GM23338 (cell line): ENCODE measurements at regions not wholly inside any gene's neighbourhood (a gene's known extent, or its start where the extent isn't known, plus 50 kb on each side); places are given as distances from the start of the nearest gene placed in this dataset.

Source experiments
- ATAC-seq: fragments of 200-7000 bp; cut with Tn5 transposase; 3 replicates; pipeline ENCODE4 v1.9.1; 2020
- DNase-seq: peaks from one replicate; pipeline ENCODE4 v3.0.0-alpha.2; 2015; ENCODE audit warnings: low spot score
- H2AFZ ChIP-seq: fragments of 200-600 bp; sonication (generic); 2 replicates; pipeline ENCODE4 v1.8.0; 2016; ENCODE audit warnings: antibody characterized with exemption, mild to moderate bottlenecking, moderate library complexity
- H3F3A ChIP-seq: fragments of 200-600 bp; sonication (generic); replicated peaks from 2 replicates; pipeline ENCODE4 v1.8.0; 2017; ENCODE audit warnings: antibody characterized with exemption, mixed run types, low read depth
- H3K27ac ChIP-seq: fragments of 200-600 bp; sonication (generic); 2 replicates; pipeline ENCODE4 v1.6.1; 2016; ENCODE audit warnings: low read depth
- H3K27me3 ChIP-seq: fragments of 200-600 bp; sonication (generic); 2 replicates; pipeline ENCODE4 v1.8.0; 2016; ENCODE audit warnings: mild to moderate bottlenecking, mixed run types, moderate library complexity; ENCODE audit not compliant: insufficient read depth
- H3K36me3 ChIP-seq: fragments of 200-600 bp; sonication (generic); 2 replicates; pipeline ENCODE4 v1.8.0; 2016; ENCODE audit warnings: mild to moderate bottlenecking; ENCODE audit not compliant: insufficient read depth
- H3K4me1 ChIP-seq: fragments of 200-600 bp; sonication (generic); 2 replicates; pipeline ENCODE4 v1.8.0; 2016; ENCODE audit warnings: mild to moderate bottlenecking, moderate library complexity; ENCODE audit not compliant: insufficient read depth
- H3K4me2 ChIP-seq: fragments of 200-600 bp; sonication (generic); 2 replicates; pipeline ENCODE4 v1.7.1; 2017; ENCODE audit warnings: mixed run types
- H3K4me3 ChIP-seq: fragments of 200-600 bp; sonication (generic); 2 replicates; pipeline ENCODE4 v1.6.1; 2016; ENCODE audit warnings: mixed run types
- H3K79me2 ChIP-seq: fragments of 200-600 bp; sonication (generic); replicated peaks from 2 replicates; pipeline ENCODE4 v1.8.0; 2017; ENCODE audit warnings: mild to moderate bottlenecking; ENCODE audit not compliant: insufficient read depth
- H3K9me2 ChIP-seq: fragments of 200-600 bp; sonication (generic); 2 replicates; pipeline ENCODE4 v1.8.0; 2017; ENCODE audit not compliant: insufficient read depth
- H4K20me1 ChIP-seq: fragments of 200-600 bp; sonication (generic); replicated peaks from 2 replicates; pipeline ENCODE4 v1.8.0; 2017; ENCODE audit warnings: mild to moderate bottlenecking; ENCODE audit not compliant: insufficient read depth
- H3K27ac Mint-ChIP-seq: 2 replicates; pipeline ENCODE4 v1.8.0; 2020; ENCODE audit warnings: inconsistent platforms, mild to moderate bottlenecking, moderate library complexity, mixed read lengths
- H3K27me3 Mint-ChIP-seq: 3 replicates; pipeline ENCODE4 v1.8.0; 2022; ENCODE audit warnings: low read depth, mild to moderate bottlenecking, moderate library complexity, mixed read lengths, inconsistent platforms; ENCODE audit not compliant: insufficient read depth, poor library complexity
- H3K36me3 Mint-ChIP-seq: 3 replicates; pipeline ENCODE4 v1.8.0; 2021; ENCODE audit warnings: low read depth, mild to moderate bottlenecking, inconsistent platforms, moderate library complexity, mixed read lengths
- H3K4me1 Mint-ChIP-seq: 3 replicates; pipeline ENCODE4 v1.8.0; 2020; ENCODE audit warnings: mild to moderate bottlenecking, inconsistent platforms, mixed read lengths
- H3K4me3 Mint-ChIP-seq: 3 replicates; pipeline ENCODE4 v1.8.0; 2021; ENCODE audit warnings: moderate library complexity, mild to moderate bottlenecking, inconsistent platforms, mixed read lengths
- H3K9me3 Mint-ChIP-seq: 3 replicates; pipeline ENCODE4 v1.8.0; 2020; ENCODE audit warnings: moderate library complexity, mild to moderate bottlenecking, inconsistent platforms, mixed read lengths
- EZH2 ChIP-seq: fragments of 200-600 bp; sonication (generic); IDR thresholded peaks from one replicate; pipeline ENCODE4 v1.8.0; 2017; ENCODE audit warnings: antibody characterized with exemption, mild to moderate bottlenecking, low read depth; ENCODE audit not compliant: unreplicated experiment
- NANOG ChIP-seq: IDR thresholded peaks from 2 replicates; pipeline ENCODE4 v1.6.1; 2016; ENCODE audit warnings: antibody characterized with exemption, borderline replicate concordance
- TF ChIP-seq, protein P1 (sequence below), 2 experiments: fragments of 200-600 bp in 1 of 2; sonication (generic) in 1 of 2; conservative IDR thresholded peaks; 2 replicates each; pipeline versions ENCODE4 v1.5.1 to v1.6.1; 2016 to 2017; ENCODE audit warnings: antibody characterized with exemption in 2 of 2, low read depth in 2 of 2, mild to moderate bottlenecking in 2 of 2, moderate library complexity in 1 of 2
- TF ChIP-seq, protein P2 (sequence below): IDR thresholded peaks from 2 replicates; pipeline ENCODE4 v1.6.1; 2016; ENCODE audit warnings: antibody characterized with exemption
- TF ChIP-seq, protein P3 (sequence below): fragments of 250-450 bp; sonication (Bioruptor Pico); IDR thresholded peaks from 2 replicates; pipeline ENCODE4 v1.5.0; 2020; ENCODE audit warnings: mild to moderate bottlenecking, moderate library complexity

DNA sequence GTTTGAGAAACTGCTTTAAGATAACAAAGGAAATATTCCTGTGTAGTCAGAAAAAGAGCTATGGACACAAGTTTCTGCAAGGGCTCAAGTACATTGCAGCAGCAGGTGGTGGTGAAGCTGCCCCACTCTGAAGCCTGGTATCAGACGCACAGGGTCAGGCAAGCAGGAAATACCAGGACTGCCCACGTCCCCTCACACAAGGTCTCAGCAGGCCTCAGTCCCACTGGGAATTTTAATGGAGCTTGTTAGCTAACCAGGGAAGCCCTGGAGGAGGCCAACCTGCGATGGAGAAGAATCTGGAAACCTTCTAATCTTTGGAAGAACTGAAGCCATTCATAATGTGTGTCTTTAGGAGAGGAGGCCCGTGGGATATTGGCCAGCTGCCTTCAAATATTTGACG lies 168.3 kb downstream of the UXS1 start:
- Histone ChIP-seq H3K4me3 (no peak overlapping the region), H4K20me1 (no peaks in the 10 kb centered on the region; the same call in 1 of the 2 replicates), H3K4me1 (no peaks in the 10 kb centered on the region), H3K79me2 (no peaks in the 10 kb centered on the region), H2AFZ (no peak overlapping the region), H3K27ac (no peak overlapping the region), H3K36me3 (no peaks in the 10 kb centered on the region), H3F3A (no peaks in the 10 kb centered on the region), H3K9me2 (peaks cover 6% of the 10 kb centered on the region; the same call in 1 of the 2 replicates), H3K27me3 (no peaks in the 10 kb centered on the region), H3K4me2 (no peak overlapping the region)
- Mint-ChIP-seq H3K36me3 (no peaks in the 10 kb centered on the region; the same call in 2 of the 3 replicates), H3K9me3 (no peaks in the 10 kb centered on the region; the same call in 1 of the 3 replicates), H3K4me1 (peaks cover 7% of the 10 kb centered on the region; the same call in 2 of the 3 replicates), H3K27ac (no peak overlapping the region), H3K4me3 (no peak overlapping the region), H3K27me3 (peaks cover 2% of the 10 kb centered on the region)
- TF ChIP-seq, protein P1, sequence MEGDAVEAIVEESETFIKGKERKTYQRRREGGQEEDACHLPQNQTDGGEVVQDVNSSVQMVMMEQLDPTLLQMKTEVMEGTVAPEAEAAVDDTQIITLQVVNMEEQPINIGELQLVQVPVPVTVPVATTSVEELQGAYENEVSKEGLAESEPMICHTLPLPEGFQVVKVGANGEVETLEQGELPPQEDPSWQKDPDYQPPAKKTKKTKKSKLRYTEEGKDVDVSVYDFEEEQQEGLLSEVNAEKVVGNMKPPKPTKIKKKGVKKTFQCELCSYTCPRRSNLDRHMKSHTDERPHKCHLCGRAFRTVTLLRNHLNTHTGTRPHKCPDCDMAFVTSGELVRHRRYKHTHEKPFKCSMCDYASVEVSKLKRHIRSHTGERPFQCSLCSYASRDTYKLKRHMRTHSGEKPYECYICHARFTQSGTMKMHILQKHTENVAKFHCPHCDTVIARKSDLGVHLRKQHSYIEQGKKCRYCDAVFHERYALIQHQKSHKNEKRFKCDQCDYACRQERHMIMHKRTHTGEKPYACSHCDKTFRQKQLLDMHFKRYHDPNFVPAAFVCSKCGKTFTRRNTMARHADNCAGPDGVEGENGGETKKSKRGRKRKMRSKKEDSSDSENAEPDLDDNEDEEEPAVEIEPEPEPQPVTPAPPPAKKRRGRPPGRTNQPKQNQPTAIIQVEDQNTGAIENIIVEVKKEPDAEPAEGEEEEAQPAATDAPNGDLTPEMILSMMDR (conservative IDR thresholded peaks at IDR 0.05; ENCODE audit: low read depth in 2 of 2): no peak
- TF ChIP-seq, protein P2, sequence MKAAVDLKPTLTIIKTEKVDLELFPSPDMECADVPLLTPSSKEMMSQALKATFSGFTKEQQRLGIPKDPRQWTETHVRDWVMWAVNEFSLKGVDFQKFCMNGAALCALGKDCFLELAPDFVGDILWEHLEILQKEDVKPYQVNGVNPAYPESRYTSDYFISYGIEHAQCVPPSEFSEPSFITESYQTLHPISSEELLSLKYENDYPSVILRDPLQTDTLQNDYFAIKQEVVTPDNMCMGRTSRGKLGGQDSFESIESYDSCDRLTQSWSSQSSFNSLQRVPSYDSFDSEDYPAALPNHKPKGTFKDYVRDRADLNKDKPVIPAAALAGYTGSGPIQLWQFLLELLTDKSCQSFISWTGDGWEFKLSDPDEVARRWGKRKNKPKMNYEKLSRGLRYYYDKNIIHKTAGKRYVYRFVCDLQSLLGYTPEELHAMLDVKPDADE: no peak
- TF ChIP-seq EZH2: no peak
- TF ChIP-seq, protein P3, sequence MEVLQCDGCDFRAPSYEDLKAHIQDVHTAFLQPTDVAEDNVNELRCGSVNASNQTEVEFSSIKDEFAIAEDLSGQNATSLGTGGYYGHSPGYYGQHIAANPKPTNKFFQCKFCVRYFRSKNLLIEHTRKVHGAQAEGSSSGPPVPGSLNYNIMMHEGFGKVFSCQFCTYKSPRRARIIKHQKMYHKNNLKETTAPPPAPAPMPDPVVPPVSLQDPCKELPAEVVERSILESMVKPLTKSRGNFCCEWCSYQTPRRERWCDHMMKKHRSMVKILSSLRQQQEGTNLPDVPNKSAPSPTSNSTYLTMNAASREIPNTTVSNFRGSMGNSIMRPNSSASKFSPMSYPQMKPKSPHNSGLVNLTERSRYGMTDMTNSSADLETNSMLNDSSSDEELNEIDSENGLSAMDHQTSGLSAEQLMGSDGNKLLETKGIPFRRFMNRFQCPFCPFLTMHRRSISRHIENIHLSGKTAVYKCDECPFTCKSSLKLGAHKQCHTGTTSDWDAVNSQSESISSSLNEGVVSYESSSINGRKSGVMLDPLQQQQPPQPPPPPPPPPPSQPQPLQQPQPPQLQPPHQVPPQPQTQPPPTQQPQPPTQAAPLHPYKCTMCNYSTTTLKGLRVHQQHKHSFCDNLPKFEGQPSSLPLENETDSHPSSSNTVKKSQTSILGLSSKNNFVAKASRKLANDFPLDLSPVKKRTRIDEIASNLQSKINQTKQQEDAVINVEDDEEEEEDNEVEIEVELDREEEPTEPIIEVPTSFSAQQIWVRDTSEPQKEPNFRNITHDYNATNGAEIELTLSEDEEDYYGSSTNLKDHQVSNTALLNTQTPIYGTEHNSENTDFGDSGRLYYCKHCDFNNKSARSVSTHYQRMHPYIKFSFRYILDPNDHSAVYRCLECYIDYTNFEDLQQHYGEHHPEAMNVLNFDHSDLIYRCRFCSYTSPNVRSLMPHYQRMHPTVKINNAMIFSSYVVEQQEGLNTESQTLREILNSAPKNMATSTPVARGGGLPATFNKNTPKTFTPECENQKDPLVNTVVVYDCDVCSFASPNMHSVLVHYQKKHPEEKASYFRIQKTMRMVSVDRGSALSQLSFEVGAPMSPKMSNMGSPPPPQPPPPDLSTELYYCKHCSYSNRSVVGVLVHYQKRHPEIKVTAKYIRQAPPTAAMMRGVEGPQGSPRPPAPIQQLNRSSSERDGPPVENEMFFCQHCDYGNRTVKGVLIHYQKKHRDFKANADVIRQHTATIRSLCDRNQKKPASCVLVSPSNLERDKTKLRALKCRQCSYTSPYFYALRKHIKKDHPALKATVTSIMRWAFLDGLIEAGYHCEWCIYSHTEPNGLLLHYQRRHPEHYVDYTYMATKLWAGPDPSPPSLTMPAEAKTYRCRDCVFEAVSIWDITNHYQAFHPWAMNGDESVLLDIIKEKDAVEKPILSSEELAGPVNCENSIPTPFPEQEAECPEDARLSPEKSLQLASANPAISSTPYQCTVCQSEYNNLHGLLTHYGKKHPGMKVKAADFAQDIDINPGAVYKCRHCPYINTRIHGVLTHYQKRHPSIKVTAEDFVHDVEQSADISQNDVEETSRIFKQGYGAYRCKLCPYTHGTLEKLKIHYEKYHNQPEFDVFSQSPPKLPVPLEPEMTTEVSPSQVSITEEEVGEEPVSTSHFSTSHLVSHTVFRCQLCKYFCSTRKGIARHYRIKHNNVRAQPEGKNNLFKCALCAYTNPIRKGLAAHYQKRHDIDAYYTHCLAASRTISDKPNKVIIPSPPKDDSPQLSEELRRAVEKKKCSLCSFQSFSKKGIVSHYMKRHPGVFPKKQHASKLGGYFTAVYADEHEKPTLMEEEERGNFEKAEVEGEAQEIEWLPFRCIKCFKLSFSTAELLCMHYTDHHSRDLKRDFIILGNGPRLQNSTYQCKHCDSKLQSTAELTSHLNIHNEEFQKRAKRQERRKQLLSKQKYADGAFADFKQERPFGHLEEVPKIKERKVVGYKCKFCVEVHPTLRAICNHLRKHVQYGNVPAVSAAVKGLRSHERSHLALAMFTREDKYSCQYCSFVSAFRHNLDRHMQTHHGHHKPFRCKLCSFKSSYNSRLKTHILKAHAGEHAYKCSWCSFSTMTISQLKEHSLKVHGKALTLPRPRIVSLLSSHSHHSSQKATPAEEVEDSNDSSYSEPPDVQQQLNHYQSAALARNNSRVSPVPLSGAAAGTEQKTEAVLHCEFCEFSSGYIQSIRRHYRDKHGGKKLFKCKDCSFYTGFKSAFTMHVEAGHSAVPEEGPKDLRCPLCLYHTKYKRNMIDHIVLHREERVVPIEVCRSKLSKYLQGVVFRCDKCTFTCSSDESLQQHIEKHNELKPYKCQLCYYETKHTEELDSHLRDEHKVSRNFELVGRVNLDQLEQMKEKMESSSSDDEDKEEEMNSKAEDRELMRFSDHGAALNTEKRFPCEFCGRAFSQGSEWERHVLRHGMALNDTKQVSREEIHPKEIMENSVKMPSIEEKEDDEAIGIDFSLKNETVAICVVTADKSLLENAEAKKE (CRISPR knock-in tag): no peak
- TF ChIP-seq NANOG: no peak
- DNase-seq (no peak), ATAC-seq (no peak)
